Activated T-helper 17 cell treated with anti-CD3 and anti-CD28 coated beads, Interleukin-2, amount 50 U/mL, for 72 hours (primary cell): ENCODE measurements at regions not wholly inside any gene's neighbourhood (a gene's known extent, or its start where the extent isn't known, plus 50 kb on each side); places are given as distances from the start of the nearest gene placed in this dataset.

Experiments used
- ATAC-seq: fragments of 150-1000 bp; cut with Tn5 transposase; replicated peaks from 2 replicates; pipeline ENCODE4 v1.10.0; 2021; ENCODE audit warnings: mild to moderate bottlenecking, moderate library complexity
- H3K27ac Mint-ChIP-seq: one replicate; pipeline ENCODE4 v1.8.0; 2022; ENCODE audit warnings: mixed read lengths
- H3K27me3 Mint-ChIP-seq: one replicate; pipeline ENCODE4 v1.8.0; 2022; ENCODE audit warnings: mixed read lengths
- H3K36me3 Mint-ChIP-seq: one replicate; pipeline ENCODE4 v1.8.0; 2022; ENCODE audit warnings: low read depth, mild to moderate bottlenecking, mixed read lengths
- H3K4me1 Mint-ChIP-seq: one replicate; pipeline ENCODE4 v1.8.0; 2022; ENCODE audit warnings: mixed read lengths
- H3K4me3 Mint-ChIP-seq: one replicate; pipeline ENCODE4 v1.8.0; 2022; ENCODE audit warnings: mild to moderate bottlenecking, mixed read lengths
- H3K9me3 Mint-ChIP-seq: one replicate; pipeline ENCODE4 v1.8.0; 2022; ENCODE audit warnings: mixed read lengths

- H3K36me3 Mint-ChIP-seq: no peaks in the 10 kb centered on the region
- no peak overlapping the region for H3K27ac Mint-ChIP-seq
- no peak overlapping the region for H3K4me3 Mint-ChIP-seq
- ATAC-seq: no peak
- H3K27me3 Mint-ChIP-seq: peaks cover 29% of the 10 kb centered on the region
- no peaks in the 10 kb centered on the region for H3K4me1 Mint-ChIP-seq
- H3K9me3 Mint-ChIP-seq: no peaks in the 10 kb centered on the region
Observed at GRCh38 chr20:50456452-50457324, 53.5 kb upstream of the PTPN1 start.

GRCh38 chr20:50459124-50459918, 50.9 kb upstream of the PTPN1 start:
- H3K9me3 Mint-ChIP-seq: no peaks in the 10 kb centered on the region
- no peak overlapping the region for H3K27ac Mint-ChIP-seq
- peaks cover 20% of the 10 kb centered on the region for H3K27me3 Mint-ChIP-seq
- H3K36me3 Mint-ChIP-seq: no peaks in the 10 kb centered on the region
- no peak for ATAC-seq
- no peaks in the 10 kb centered on the region for H3K4me1 Mint-ChIP-seq
- no peak overlapping the region for H3K4me3 Mint-ChIP-seq

- no peak for ATAC-seq
- H3K27ac Mint-ChIP-seq: no peak overlapping the region
- H3K4me3 Mint-ChIP-seq: no peak overlapping the region
- H3K36me3 Mint-ChIP-seq: no peaks in the 10 kb centered on the region
- peaks cover 16% of the 10 kb centered on the region for H3K27me3 Mint-ChIP-seq
- no peaks in the 10 kb centered on the region for H3K9me3 Mint-ChIP-seq
- H3K4me1 Mint-ChIP-seq: no peaks in the 10 kb centered on the region
Observed at GRCh38 chr20:50460115-50460607, 50.0 kb upstream of the PTPN1 start.
